ENCODE measurements at regions not wholly inside any gene's neighbourhood (a gene's known extent, or its start where the extent isn't known, plus 50 kb on each side); places are given as distances from the start of the nearest gene placed in this dataset.

DNA sequence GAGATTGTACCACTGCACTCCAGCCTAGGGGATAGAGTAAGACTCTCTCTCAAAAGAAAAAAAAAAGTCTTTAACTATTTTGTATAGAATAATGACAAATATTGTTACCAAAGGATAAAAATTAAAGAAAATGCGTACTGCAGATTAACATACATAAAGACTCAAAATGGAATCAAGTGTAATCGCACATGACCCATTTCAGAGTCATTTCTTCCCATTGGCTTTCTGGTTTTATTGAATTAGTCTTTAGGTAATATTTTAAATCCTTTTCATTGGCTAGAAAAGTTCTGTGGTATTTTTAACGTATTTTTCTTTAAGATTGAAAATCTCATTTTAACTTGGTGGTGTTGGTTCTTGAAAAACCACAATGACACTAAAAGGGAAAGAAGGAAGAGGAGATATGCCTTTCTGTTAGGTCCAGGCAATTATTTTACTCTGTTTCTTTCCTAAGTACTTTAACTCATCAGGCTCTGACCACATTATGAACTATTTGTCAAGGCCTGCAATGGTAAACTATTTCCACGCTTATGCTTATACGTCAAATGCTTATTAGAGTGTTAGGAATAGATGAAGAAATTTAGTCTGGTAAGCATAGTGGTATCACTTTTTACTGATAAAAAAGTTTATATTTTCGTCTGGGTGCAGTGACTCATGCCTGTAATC, 52.3 kb downstream of the PLEKHG1 start:
- no peak for DNase-seq (ENCODE audit: low spot score)

DNA sequence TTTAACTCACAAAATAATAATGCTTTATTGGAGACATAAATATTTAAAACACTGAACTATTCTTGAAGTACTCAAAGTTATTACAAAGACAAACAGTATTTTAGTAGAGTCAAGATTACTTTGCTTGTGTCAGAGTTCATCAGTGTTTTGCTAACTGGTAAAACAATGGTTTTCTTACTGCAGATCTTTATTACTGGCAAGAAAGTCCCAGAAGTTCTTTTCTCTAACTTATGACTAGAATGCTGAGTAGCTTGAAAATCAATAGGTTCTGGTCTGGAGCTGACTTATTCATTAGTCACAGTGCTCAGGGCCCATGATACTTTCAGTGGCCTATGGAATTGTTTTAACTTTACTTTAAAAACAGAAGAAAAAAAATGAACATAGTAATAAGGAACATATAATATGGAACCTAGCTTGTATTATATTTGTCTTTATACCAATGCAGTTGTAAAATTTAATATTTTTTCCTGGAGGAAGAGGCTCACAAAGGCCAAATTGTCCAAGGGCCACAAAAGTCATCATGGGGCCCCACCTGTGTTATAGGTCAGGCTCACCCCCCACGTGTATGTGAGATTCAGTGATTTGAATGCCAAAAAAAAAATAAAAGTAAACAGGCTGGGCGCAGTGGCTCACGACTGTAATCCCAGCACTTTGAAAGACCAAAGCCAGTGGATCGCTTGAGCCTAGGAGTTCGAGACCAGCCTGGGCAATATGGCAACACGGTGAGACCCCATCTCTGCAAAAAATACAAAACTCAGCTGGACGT, 53.3 kb downstream of the PLEKHG1 start:
- no peak for DNase-seq (ENCODE audit: low spot score)

DNA sequence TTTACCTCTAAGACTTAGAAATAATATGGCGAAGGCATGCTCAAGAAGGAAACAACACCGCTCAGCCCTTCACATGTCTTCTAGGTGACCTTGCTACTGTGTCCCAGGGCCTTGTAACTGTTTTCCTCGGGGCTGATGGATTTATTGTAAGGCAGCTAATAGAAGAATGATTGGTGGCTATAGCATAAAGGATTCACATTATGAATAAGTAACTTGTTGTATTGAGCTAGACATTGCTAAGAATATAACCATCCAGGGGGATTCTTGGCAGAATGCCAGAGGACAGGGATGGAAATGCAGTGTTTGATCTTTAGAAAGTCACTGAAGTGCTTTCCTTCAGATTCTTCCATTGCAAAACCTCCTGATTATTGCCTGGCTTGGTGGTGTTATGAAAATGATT, 54.9 kb downstream of the PLEKHG1 start:
- DNase-seq (ENCODE audit: low spot score), result no peak

DNA sequence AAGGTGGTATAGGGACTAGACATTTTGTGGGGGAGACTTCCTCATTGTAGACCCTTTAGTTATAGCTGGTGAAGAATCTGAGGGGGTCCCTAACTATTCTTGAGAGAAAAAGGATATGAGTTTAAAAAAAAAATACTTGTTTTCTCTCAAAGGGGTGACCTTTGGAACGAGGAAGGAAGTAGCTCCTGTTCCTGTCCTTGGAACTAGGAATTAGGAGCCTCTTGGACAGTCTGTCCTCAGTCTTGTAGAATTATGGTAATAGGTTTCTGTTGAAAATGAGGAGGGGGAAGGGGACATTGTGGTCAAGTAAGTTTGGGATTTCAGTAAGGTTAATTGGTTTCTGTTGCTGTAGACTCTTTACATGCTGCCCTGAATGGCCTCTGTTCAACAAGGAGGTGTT, 56.5 kb downstream of the PLEKHG1 start:
- no peak for DNase-seq (ENCODE audit: low spot score)

DNA sequence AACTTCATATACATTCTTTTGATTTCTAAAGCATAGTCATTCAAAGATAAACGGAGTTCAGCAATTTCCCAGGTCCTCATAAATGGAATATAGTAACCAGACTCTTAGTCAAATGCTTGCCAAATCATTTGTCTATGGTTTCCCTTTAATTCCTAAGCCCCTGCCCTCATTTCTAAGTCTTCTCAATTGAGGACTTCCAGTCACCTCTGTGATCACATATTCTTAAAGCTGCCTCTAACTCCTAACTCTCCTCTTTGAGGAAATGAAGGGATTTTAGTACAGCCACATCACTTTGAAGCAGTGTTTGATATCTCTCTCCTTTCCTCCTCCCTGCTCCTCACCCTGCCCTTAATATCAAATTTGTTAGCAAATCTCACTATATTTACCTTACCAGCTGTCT, 58.7 kb downstream of the PLEKHG1 start:
- DNase-seq (ENCODE audit: low spot score), result no peak

DNA sequence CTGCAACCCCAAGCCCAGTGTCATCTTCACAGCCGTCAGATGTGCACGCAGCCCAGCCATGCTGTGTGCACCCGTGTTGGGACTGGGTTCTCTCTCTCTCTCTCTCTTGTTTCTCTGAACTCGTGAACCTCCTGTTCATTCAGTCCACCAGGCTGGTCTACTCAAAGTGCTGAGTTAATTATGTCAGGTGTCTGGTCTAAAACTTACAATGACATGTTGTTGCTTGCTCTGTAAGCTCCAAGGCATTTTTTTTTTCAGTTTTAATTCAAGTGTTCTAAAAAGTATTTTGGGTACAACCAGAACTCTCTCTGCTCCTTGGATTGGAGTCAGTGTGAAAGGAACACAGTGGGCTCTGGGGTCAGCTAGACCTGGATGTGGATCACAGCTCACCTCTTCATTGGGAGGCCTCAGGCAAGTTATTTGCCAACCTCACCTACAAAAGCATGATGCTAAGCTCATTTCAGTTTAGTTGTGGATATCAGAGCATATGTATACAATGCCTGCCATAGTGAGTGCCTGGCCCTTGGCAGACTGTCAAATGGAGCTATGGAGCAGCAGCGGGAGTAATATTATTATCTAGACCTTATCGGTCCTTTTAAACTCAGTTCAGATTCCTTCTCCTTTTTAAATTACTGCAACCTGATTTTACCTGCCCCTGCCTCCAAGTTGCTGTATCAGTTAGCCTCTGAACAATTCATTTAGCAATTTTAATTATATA, 59.5 kb downstream of the PLEKHG1 start:
- DNase-seq (ENCODE audit: low spot score), result no peak

DNA sequence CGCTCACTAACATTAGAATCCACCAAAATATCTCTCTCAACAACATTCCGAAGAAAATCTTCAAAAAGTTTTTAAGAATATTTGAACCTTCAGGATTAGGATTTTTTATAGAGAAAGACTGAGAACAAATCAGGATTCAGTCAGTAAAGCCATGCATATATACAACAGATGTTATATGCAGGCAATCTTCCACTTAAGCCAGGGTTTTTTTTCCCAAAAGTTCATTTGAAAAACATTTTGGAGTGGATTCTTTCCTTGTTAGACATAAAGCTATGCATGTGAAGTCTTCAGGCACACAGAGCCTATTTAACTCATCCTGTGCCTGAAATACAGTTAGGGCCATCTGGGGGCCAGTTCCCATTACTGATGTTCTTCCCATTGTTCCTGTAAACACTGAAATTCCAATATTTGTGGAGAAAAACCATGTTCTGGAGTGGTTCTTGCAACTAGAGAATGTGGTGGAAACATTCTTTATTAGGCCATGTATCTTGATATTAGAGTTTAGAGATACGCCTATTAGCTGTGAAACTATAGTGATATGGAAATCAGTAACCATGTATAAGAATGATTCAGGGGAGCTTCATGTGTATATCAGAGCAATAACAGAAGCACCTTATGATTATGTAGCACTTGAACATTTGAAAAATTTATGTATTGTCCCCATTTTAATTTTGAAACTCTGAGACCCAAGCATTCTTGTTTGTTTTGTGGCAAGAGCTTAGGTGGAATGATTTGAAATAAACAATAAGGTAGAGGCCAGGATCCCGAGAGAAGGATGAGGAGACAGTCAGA, 61.7 kb downstream of the PLEKHG1 start:
- DNase-seq (ENCODE audit: low spot score), result no peak

DNA sequence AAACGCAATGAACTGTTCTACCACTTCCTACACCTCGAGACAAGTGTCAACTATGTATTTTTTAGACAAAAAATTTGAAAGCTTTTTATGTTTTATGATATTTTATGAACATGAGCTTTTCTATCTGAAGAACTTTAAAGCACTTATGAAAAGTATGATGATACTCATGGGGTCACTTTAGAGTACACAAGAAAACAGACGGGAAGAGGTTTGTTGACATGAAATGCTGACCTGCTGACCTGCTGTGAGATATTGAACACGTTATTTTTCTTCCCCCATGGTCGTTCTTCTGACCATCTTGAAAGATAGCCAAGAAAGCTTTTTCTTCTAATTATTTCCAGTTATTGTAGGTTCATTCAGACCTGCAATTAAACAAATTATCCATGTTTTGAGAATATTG, 63.1 kb downstream of the PLEKHG1 start:
- no peak for DNase-seq (ENCODE audit: low spot score)

DNA sequence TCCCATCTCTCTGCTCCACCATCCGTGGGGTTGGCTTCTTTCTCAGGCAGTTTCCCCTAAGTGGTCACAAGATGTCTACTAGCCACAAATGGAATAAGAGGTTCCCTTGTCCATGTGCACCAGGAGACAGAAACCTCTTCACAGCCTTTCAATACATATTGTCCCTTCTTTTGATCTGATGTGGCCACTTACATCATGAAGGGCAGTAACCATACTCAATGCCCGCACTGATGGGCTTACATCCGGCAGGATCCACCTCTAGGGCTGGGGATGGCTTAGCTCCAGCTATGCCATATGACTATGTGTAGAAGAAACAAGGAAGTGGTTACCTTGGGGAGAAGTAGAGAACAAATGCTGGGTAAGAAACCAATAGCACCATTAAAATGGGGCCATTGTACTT, 64.4 kb downstream of the PLEKHG1 start:
- no peak for DNase-seq (ENCODE audit: low spot score)

DNA sequence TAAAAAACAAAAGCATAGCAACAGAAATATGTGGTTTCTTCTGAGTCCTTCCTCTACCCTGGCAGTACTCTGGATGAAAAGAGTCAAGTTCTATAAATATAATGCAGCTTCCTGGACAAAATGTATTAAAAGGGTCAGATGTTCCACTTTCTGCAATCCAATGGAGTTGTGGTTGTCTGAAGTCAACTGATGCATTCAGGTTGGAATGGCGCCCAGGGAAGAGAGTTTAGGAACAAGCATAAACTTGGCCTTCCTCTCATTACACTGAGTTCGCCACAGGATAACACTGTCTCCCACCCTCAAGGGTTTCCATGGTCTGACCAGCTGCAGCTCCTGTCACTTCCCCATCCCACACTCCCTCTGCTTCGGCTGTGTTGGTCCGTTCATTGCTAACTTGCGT, 66.4 kb downstream of the PLEKHG1 start:
- no peak for DNase-seq (ENCODE audit: low spot score)

DNA sequence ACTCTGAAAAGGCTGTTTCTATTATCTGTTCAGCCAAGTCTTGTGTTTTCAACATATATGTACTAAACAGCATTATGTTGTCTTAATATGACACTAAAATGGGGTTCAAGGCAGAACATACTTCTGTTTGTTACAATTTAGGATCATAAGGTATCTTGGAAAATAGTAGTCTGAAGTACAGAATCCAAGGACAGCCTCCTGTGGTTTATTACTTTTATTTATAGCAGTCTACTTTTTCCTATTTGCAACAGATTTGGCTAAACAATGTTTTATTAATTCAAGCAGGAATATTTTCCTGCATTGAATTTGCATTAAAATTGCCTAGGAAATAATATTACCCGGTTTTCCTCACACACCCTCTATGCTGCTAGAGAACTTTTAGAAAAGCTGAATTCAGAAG, 67.7 kb downstream of the PLEKHG1 start:
- no peak for DNase-seq (ENCODE audit: low spot score)

DNA sequence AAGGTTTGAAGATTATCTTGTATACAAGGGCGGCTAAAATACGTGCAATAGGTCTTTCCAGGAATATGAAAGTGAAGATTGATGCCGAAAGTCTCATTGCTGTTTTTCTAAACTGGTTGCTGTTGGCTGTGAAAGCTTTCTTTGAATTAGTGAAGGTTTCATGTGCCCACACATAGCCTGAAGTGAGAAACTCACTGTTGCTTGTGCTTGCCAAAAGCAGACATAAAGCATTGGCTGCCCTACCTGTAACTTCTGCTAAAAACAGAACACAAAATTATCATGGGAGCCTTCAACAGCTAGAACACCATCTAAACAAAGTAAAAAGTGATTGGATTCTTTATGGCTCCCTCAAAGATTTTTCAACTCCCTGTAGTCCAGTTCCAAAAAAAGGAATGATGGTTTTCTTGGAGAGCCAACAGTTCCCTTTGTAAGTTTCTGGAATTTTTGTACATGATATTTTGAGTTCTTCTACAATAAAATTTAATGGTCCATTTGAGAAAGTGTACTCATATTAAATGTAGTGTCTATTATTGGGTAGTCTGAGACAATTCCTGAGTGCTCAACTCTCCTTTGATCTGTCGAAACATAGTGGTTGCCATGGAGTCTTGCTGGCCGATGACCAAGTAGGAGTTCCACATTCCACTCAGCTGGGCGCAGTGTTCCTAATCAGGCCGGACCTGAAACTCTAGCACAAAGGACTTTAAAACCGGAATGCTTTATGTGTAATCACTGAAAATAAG, 68.5 kb downstream of the PLEKHG1 start:
- DNase-seq (ENCODE audit: low spot score), result peak; percentile 62

DNA sequence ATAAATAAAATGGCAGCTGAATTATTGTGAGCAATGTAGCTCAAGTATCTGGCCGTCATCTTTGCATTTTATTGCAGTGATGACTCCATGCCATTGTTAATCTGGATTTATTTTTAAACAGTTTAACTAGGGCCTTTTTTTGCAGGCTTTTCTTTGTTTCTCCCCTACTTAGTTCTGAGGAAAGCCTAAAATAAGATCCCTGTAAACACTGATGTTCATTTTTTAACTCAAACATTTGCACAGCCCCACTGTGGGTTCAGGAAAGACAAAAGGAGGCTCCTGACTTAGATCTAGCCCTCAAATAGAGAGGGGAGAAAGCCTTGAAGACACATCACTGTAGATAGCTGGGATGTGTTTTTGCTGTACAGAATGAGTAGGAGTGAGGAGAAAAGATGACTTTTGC, 69.2 kb downstream of the PLEKHG1 start:
- no peak for DNase-seq (ENCODE audit: low spot score)

DNA sequence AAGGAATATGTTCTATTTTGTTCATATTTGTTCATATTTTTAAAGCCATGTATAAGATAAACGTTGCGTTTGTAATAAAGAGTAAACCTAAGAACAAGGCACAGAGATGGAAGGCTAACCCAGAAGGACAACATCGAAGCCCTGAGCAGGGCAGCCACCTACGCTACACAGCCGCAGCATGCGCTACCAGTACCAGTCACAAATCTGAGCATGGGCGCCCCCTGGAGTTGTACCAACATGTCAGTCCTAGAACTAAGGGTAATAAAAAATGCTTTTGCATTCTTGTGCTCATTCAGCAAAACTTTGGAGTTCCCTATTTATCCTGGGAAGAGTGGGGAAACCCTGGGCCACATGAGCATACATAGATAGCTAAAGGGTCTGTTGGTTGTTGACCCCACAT, 70.6 kb downstream of the PLEKHG1 start:
- DNase-seq (ENCODE audit: low spot score), result no peak

DNA sequence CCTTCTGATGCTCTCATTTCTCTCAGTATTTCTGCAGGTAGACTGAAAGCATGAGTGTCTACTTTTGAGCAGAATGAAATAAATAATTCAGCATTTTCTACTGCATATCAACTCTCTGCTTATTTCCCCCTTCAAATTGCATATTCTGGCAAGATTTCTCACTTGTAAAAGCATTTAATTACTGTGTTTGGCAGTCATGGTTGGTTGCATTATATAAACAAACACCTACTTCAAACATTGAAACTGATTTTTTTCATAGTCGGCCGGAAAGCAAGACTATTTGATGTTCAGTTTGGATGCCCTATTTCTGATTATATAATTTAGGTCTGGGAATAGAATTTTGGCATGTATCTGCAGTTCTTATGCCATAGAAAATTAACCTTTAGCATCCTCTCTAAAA, 73.1 kb downstream of the PLEKHG1 start:
- DNase-seq (ENCODE audit: low spot score), result no peak

DNA sequence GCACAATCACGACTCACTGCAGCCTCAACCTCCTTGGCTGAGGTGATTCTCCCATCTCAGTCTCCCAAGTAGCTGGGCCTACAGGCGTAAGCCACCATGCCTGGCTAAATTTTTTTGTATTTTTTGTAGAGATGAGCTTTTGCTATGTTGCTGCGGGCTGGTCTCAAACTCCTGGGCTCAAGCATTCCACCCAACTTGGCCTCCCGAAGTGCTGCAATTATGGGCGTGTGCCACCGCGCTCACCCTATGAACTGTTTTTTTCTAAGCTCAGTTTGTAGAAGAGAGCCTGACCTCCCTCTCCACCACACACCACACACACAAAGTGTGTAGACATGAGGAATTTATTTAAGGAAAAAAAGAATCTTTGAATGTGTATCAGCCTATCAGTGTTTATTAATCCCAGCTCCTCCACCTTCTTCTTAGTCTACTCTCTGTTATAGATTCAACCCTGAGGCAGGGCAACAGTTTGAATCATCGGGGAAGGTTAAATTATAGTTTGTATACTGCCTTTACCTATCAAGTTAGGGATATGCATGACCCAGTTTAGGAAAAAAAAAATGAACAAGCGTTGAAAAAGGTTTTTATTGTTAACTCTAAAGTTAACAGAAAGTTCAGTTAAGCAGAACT, 74.1 kb downstream of the PLEKHG1 start:
- DNase-seq (ENCODE audit: low spot score), result no peak

DNA sequence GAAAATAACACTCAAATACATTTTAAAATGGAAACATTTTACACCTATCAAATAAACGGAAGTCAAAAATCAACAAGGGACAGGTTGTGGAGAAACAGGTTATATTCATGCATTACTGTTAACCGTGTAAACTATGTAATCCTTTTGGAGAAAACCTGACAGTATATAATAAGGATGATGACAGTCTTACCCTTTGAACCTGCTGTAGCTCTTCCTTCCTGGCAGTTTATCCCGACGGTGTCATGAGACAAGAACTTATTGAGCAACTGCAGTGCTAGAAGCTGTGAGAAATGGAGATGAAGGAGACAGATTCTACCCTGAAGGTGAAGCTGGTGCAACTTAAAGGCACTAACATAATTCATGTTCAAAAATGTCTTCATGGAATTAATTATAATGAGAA, 76.7 kb downstream of the PLEKHG1 start:
- no peak for DNase-seq (ENCODE audit: low spot score)

DNA sequence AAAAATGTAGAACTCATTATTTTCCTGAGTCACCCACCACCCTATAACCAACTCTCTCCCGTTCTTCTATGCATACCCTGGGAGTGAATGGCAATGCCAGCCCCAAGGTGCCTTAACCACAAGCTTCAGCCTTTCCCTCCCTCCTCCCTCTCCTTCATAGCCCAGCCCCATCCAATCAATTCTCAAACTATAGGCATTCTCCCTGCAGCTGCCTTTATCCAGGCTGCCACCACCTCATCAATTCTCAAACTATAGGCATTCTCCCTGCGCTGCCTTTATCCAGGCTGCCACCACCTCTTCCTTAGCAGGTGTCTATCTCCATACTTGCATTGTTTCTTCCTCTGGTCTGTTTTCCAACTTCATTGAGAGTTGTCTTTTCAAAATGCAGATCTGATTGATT, 77.1 kb downstream of the PLEKHG1 start:
- DNase-seq (ENCODE audit: low spot score), result no peak

DNA sequence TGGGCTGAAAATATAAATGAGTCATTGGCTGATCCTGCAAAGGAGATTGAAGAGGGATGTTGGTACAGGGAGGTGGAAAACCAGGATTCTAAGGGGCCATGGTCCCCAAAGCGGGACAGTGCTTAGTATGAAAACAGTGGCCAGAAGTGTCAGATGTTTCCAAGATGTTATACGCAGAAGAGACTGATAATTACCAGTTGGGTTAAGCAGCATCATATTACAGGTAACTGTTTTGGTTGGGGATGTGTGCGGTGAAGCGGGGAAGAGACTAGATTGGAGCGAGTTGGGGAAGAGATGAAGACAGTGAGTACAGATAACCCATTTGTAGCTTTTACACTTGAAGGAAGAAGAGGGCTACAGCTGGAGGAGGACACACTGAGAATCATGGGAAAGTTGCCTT, 80.8 kb downstream of the PLEKHG1 start:
- no peak for DNase-seq (ENCODE audit: low spot score)

DNA sequence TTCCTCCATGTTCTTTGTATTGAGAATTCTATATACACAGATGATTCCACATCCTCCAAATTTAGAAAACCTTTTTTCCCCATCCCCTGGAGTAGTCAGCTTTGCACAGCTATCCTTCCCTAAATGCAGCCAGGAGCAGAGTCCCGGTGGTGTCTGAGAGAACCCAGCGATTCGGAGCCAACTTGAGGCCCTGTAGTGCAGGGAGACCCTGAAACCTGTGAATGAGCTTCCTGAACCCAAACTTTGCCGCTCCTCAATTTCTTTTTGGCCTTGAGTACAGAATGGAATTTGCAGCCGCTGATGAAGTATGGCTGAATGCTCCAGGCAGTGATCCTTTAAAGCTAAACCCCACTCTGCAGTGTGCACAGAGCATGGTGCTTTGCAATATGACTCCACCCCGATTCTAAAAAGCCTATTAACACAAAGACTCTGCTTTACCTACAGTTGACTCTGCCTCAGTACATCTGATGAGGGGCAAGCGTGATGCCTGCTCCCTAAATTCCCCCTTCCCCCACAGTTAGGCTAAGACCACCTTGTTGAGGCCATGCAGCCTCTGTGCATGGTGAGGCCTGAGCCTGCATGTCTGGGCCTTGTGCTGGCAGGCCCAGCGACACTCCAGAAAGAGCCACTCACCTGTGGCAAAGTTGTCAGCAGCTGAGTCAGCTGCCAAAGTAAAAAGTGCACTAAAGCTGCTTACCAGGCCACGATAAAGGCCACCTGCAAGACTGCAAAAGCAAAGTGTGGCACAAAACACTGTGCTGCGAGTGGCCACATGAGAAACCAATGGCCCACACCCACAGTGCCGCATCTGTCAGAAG, 82.1 kb downstream of the PLEKHG1 start:
- DNase-seq (ENCODE audit: low spot score), result no peak
